Thoracic aorta (tissue), 2 donors: ENCODE measurements at regions not wholly inside any gene's neighbourhood (a gene's known extent, or its start where the extent isn't known, plus 50 kb on each side); places are given as distances from the start of the nearest gene placed in this dataset.
A peak's percentile ranks its signal among the peaks of the same experiment; 100 is the strongest.

Experiments
- ATAC-seq: fragments of 150-250 bp; one replicate; pipeline ENCODE4 v1.8.0; 2017; ENCODE audit warnings: low read depth; ENCODE audit not compliant: insufficient number of reproducible peaks, low FRiP score
- DNase-seq: peaks from one replicate; pipeline ENCODE4 v3.0.0-alpha.2; 2020; ENCODE audit warnings: low spot score
- H3K27ac ChIP-seq, 2 donors: fragments of 200-600 bp; sonication (generic); 1 replicate in 1 of 2; 2 replicates in 1 of 2; pipeline ENCODE4 v1.5.1; 2016; ENCODE audit warnings: mild to moderate bottlenecking in 2 of 2, moderate library complexity in 2 of 2
- H3K27me3 ChIP-seq: fragments of 200-600 bp; sonication (generic); replicated peaks from 2 replicates; pipeline ENCODE4 v1.6.0; 2016; ENCODE audit warnings: mild to moderate bottlenecking; ENCODE audit not compliant: insufficient read depth
- H3K36me3 ChIP-seq: fragments of 200-600 bp; sonication (generic); one replicate; pipeline ENCODE4 v1.5.1; 2016
- H3K4me1 ChIP-seq, 2 donors: fragments of 200-600 bp; sonication (generic); 1 replicate in 1 of 2; 2 replicates in 1 of 2; pipeline versions ENCODE4 v1.5.1 to v1.6.0; 2016; ENCODE audit warnings: low read depth in 2 of 2, mild to moderate bottlenecking in 1 of 2; ENCODE audit not compliant: control insufficient read depth in 1 of 2
- H3K4me3 ChIP-seq: fragments of 200-600 bp; sonication (generic); 2 replicates; pipeline ENCODE4 v1.5.1; 2016; ENCODE audit warnings: mild to moderate bottlenecking
- H3K9me3 ChIP-seq: fragments of 200-600 bp; sonication (generic); 2 replicates; pipeline ENCODE4 v1.5.1; 2016
- CTCF ChIP-seq: fragments of 200-600 bp; sonication (generic); IDR thresholded peaks from one replicate; pipeline ENCODE4 v1.5.1; 2019; ENCODE audit warnings: antibody characterized with exemption

GRCh38 chr7:118298771-118299170 lies 74.3 kb downstream of the ANKRD7 start:
- Histone ChIP-seq H3K27me3 (no peaks in the 10 kb centered on the region), H3K9me3 (no peaks in the 10 kb centered on the region), H3K36me3 (no peaks in the 10 kb centered on the region), H3K27ac (no peak overlapping the region), H3K4me3 (no peak overlapping the region), H3K4me1 (peaks cover 3% of the 10 kb centered on the region in 2 donors)
- ATAC-seq (no peak), DNase-seq (no peak)
- TF ChIP-seq CTCF: no peak

- ATAC-seq: no peak
Observed at GRCh38 chr7:118300177-118300576, 75.7 kb downstream of the ANKRD7 start.

GRCh38 chr7:118304100-118304499 lies 79.6 kb downstream of the ANKRD7 start:
- TF ChIP-seq CTCF: no peak
- ATAC-seq (no peak), DNase-seq (no peak)
- no peak overlapping the region for H3K4me3 ChIP-seq
- H3K36me3 ChIP-seq: no peaks in the 10 kb centered on the region
- H3K9me3 ChIP-seq: no peaks in the 10 kb centered on the region
- H3K27ac ChIP-seq: no peak overlapping the region
- peaks cover 3% of the 10 kb centered on the region in 2 donors for H3K4me1 ChIP-seq
- no peaks in the 10 kb centered on the region for H3K27me3 ChIP-seq

More at GRCh38 chr7:118300177-118300576, 75.7 kb downstream of the ANKRD7 start:
- no peaks in the 10 kb centered on the region for H3K36me3 ChIP-seq
- no peak for TF ChIP-seq CTCF
- DNase-seq: no peak
- no peak overlapping the region for H3K4me3 ChIP-seq
- peak overlapping the region; percentile 22 to 37 for H3K27ac ChIP-seq
- H3K27me3 ChIP-seq: no peaks in the 10 kb centered on the region
- no peaks in the 10 kb centered on the region for H3K9me3 ChIP-seq
- H3K4me1 ChIP-seq: peaks cover 3% of the 10 kb centered on the region in 2 donors

GRCh38 chr7:118305671-118306070 lies 81.2 kb downstream of the ANKRD7 start:
- DNase-seq (no peak), ATAC-seq (no peak)
- Histone ChIP-seq H3K9me3 (no peaks in the 10 kb centered on the region), H3K27ac (no peak overlapping the region), H3K4me3 (no peak overlapping the region), H3K27me3 (no peaks in the 10 kb centered on the region), H3K4me1 (peaks cover 3% of the 10 kb centered on the region in 2 donors), H3K36me3 (no peaks in the 10 kb centered on the region)
- TF ChIP-seq CTCF: no peak

- H3K9me3 ChIP-seq: no peaks in the 10 kb centered on the region
- no peak for TF ChIP-seq CTCF
- H3K27ac ChIP-seq: no peak overlapping the region
- no peaks in the 10 kb centered on the region for H3K36me3 ChIP-seq
- H3K4me1 ChIP-seq: peaks cover 0 to 6% of the 10 kb centered on the region in 2 donors
- no peak for DNase-seq
- H3K27me3 ChIP-seq: no peaks in the 10 kb centered on the region
- no peak for ATAC-seq
- no peak overlapping the region for H3K4me3 ChIP-seq
Observed at GRCh38 chr7:118306771-118307170, 82.3 kb downstream of the ANKRD7 start.
